Activated T-helper 1 cell treated with Interleukin-2 at 50 U/mL for 16 hours (primary cell): ENCODE measurements at regions not wholly inside any gene's neighbourhood (a gene's known extent, or its start where the extent isn't known, plus 50 kb on each side); places are given as distances from the start of the nearest gene placed in this dataset.

Experiments used
- DNase-seq: peaks from one replicate; pipeline ENCODE4 v3.0.0-alpha.2; 2020; ENCODE audit warnings: low read depth

- DNase-seq = no peak
Measured at GRCh38 chr3:66692766-66693150, 191.9 kb upstream of the LRIG1 start.

GRCh38 chr3:66693461-66694031, 192.7 kb upstream of the LRIG1 start:
- no peak for DNase-seq

GRCh38 chr3:66702126-66702525, 201.3 kb upstream of the LRIG1 start:
- no peak for DNase-seq

GRCh38 chr3:66703501-66703900, 202.7 kb upstream of the LRIG1 start:
- DNase-seq = no peak

- no peak for DNase-seq
Measured at GRCh38 chr3:66705076-66705475, 204.3 kb upstream of the LRIG1 start.

- DNase-seq = no peak
Measured at GRCh38 chr3:66706890-66707289, 206.1 kb upstream of the LRIG1 start.

- no peak for DNase-seq
Measured at GRCh38 chr3:66709532-66709931, 208.7 kb upstream of the LRIG1 start.

- no peak for DNase-seq
Measured at GRCh38 chr3:66712210-66712609, 211.4 kb upstream of the LRIG1 start.

- DNase-seq = no peak
Measured at GRCh38 chr3:66713921-66714320, 213.1 kb upstream of the LRIG1 start.

- DNase-seq = no peak
Measured at GRCh38 chr3:66715806-66716205, 215.0 kb upstream of the LRIG1 start.

GRCh38 chr3:66717806-66718205, 217.0 kb upstream of the LRIG1 start:
- no peak for DNase-seq

- no peak for DNase-seq
Measured at GRCh38 chr3:66719796-66720356, 219.1 kb upstream of the LRIG1 start.

- DNase-seq = no peak
Measured at GRCh38 chr3:66720508-66720907, 219.7 kb upstream of the LRIG1 start.

- DNase-seq = no peak
Measured at GRCh38 chr3:66722675-66723074, 221.9 kb upstream of the LRIG1 start.

- DNase-seq = no peak
Measured at GRCh38 chr3:66723231-66723630, 222.4 kb upstream of the LRIG1 start.

GRCh38 chr3:66729687-66730393, 229.0 kb upstream of the LRIG1 start:
- DNase-seq = no peak

GRCh38 chr3:66738625-66739365, 238.0 kb upstream of the LRIG1 start:
- DNase-seq = no peak

- no peak for DNase-seq
Measured at GRCh38 chr3:66740260-66740659, 239.4 kb upstream of the LRIG1 start.

GRCh38 chr3:66744521-66744920, 243.7 kb upstream of the LRIG1 start:
- no peak for DNase-seq

GRCh38 chr3:66744986-66745385, 244.2 kb upstream of the LRIG1 start:
- DNase-seq = no peak

- no peak for DNase-seq
Measured at GRCh38 chr3:66747261-66747660, 246.4 kb upstream of the LRIG1 start.

GRCh38 chr3:66747696-66748095, 246.9 kb upstream of the LRIG1 start:
- DNase-seq = no peak
